ENCODE measurements at regions not wholly inside any gene's neighbourhood (a gene's known extent, or its start where the extent isn't known, plus 50 kb on each side); places are given as distances from the start of the nearest gene placed in this dataset.

DNA sequence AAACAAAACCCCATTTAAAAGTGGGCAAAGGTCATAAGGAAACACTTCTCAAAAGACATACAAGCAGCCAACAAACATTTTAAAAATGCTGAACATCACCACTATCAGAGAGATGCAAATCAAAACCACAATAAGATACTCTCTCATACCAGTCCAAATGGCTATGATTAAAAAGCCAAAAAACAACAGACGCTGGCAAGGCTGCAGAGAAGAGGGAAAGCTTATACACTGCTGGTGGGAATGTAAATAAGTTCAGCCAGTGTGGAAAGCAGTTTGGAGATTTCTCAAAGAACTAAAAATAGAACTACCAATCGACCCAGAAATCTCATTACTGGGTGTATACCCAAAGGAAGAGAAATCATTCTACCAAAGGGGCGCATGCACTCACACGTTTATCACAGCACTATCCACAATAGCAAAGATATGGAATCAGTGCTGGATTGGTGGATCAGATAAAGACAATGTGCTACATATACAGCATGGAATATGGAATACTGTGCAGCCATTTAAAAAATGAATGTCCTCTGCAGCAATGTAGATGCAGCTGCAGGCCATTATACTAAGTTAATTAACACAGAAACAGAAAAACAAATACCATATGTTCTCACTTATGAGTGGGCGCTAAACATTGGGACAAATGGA, 102.1 kb upstream of the DAAM1 start:
- H3K4me3 ChIP-seq: no peak overlapping the region
- H3K4me1 ChIP-seq: peaks cover 0 to 11% (median 7%) of the 10 kb centered on the region in 4 donors
- H3K27me3 ChIP-seq: no peaks in the 10 kb centered on the region
- WGBS: 48% methylated on average over 5 of the region's 5 CpGs
- intact Hi-C loops (cut with DNase I): no loop called here
- H3K27ac ChIP-seq (replicated peaks in 1 of 4): no peak overlapping the region
- no peak for DNase-seq (ENCODE audit: extremely low spot score)
- H3K9me3 ChIP-seq: no peaks in the 10 kb centered on the region
- no peak for TF ChIP-seq EP300 (IDR thresholded peaks at IDR 0.05)
- no peak for TF ChIP-seq POLR2A (IDR thresholded peaks at IDR 0.05; ENCODE audit: low read depth)
- TF ChIP-seq POLR2AphosphoS5 (IDR thresholded peaks at IDR 0.05): no peak
- TF ChIP-seq CTCF (IDR thresholded peaks at IDR 0.05): no peak
- no peaks in the 10 kb centered on the region for H3K36me3 ChIP-seq

- H3K9me3 ChIP-seq: no peaks in the 10 kb centered on the region
- peaks cover 0 to 15% (median 12%) of the 10 kb centered on the region in 4 donors for H3K4me1 ChIP-seq
- DNase-seq (ENCODE audit: extremely low spot score): no peak
- 98% methylated on average over 3 of the region's 3 CpGs for WGBS
- H3K4me3 ChIP-seq: no peak overlapping the region
- no peaks in the 10 kb centered on the region for H3K36me3 ChIP-seq
- H3K27ac ChIP-seq (replicated peaks in 1 of 4): no peak overlapping the region
- intact Hi-C loops (cut with DNase I): no loop called here
- TF ChIP-seq POLR2AphosphoS5 (IDR thresholded peaks at IDR 0.05) (no peak), POLR2A (IDR thresholded peaks at IDR 0.05; ENCODE audit: low read depth) (no peak)
- H3K27me3 ChIP-seq: no peaks in the 10 kb centered on the region
Measured at GRCh38 chr14:59087240-59087639, 101.2 kb upstream of the DAAM1 start.

DNA sequence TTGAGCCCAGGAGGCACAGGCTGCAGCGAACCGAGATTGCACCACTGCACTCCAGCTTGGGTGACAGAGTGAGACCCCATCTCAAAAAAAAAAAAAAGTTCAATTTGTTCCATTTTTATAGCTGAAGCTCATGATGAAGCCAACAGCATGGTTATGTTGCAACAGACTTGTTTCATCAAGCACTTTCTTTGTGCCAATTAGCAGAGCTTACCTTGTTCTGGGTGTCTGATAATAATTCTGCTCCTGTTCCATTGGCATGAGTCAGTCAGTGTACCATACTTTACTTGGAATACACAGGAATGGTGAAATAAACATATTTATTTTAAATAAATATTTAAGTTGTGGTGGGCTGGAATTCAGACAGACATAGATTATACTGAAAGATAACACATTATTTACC, 100.8 kb upstream of the DAAM1 start:
- TF ChIP-seq CTCF (IDR thresholded peaks at IDR 0.05): no peak
- no peak for TF ChIP-seq POLR2AphosphoS5 (IDR thresholded peaks at IDR 0.05)
- no peak for TF ChIP-seq EP300 (IDR thresholded peaks at IDR 0.05)
- no peak for TF ChIP-seq POLR2A (IDR thresholded peaks at IDR 0.05; ENCODE audit: low read depth)
- Histone ChIP-seq H3K9me3 (no peaks in the 10 kb centered on the region), H3K4me1 (peaks cover 0 to 15% (median 13%) of the 10 kb centered on the region in 4 donors), H3K27me3 (no peaks in the 10 kb centered on the region), H3K4me3 (no peak overlapping the region), H3K36me3 (no peaks in the 10 kb centered on the region), H3K27ac (replicated peaks in 1 of 4) (no peak overlapping the region)
- 96% methylated on average over 2 of the region's 2 CpGs for WGBS
- DNase-seq (ENCODE audit: extremely low spot score): no peak
- intact Hi-C loops (cut with DNase I): no loop called here

DNA sequence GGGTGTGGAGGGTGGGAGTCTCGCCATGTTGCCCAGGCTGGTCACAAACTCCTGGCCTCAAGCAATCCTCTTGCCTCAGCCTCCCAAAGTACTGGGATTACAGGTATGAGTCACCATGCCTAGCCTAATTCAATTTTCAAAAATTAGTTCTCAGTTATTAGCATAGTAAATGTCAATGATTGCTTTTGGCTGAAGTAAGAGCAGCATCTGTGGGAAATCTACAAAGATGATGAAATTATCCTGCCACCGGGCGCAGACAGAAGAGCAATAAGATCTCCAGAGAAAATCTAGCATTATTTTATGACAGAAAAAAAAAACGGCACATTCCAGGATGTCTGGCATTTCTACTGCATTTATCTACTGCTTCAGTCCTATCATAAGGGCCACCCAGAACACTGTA, 97.9 kb upstream of the DAAM1 start:
- intact Hi-C loops (cut with DNase I): no loop called here
- WGBS: 81% methylated on average over 4 of the region's 4 CpGs
- TF ChIP-seq CTCF (IDR thresholded peaks at IDR 0.05): no peak
- TF ChIP-seq POLR2A (IDR thresholded peaks at IDR 0.05; ENCODE audit: low read depth): no peak
- no peak for TF ChIP-seq POLR2AphosphoS5 (IDR thresholded peaks at IDR 0.05)
- TF ChIP-seq EP300 (IDR thresholded peaks at IDR 0.05): no peak

DNA sequence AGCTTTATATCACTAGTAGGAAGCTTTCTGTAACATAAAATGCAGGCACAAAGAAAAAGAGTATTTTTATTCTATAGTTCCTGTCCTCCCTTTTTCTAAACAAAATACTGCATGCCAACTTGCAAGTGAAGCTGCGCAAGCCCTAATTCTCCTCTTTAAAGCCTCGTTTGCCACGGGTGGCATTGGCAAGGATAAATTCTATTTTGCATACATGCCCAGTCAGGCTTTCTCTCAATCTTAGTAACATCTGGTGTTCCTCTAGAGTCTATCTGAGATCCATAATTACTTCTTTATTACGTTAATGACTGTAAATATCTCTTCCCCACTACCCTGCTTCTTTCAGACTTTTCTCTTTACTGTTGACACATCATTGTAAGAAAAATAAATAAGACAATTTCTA, 97.1 kb upstream of the DAAM1 start:
- no peak for TF ChIP-seq EP300 (IDR thresholded peaks at IDR 0.05)
- TF ChIP-seq POLR2AphosphoS5 (IDR thresholded peaks at IDR 0.05): no peak
- TF ChIP-seq POLR2A (IDR thresholded peaks at IDR 0.05; ENCODE audit: low read depth): no peak
- TF ChIP-seq CTCF (IDR thresholded peaks at IDR 0.05): no peak
- Histone ChIP-seq H3K4me1 (peaks cover 0 to 19% (median 16%) of the 10 kb centered on the region in 4 donors), H3K27ac (replicated peaks in 1 of 4) (no peak overlapping the region), H3K27me3 (no peaks in the 10 kb centered on the region), H3K4me3 (no peak overlapping the region), H3K9me3 (no peaks in the 10 kb centered on the region), H3K36me3 (no peaks in the 10 kb centered on the region)
- 67% methylated on average over 4 of the region's 4 CpGs for WGBS
- DNase-seq (ENCODE audit: extremely low spot score): no peak
- intact Hi-C loops (cut with DNase I): no loop called here

More for the DNA sequence above, 97.9 kb upstream of the DAAM1 start:
- Histone ChIP-seq H3K9me3 (no peaks in the 10 kb centered on the region), H3K27me3 (no peaks in the 10 kb centered on the region), H3K27ac (replicated peaks in 1 of 4) (no peak overlapping the region), H3K4me3 (no peak overlapping the region), H3K36me3 (no peaks in the 10 kb centered on the region), H3K4me1 (peaks cover 0 to 17% (median 13%) of the 10 kb centered on the region in 4 donors)
- no peak for DNase-seq (ENCODE audit: extremely low spot score)
